ENCODE measurements at regions not wholly inside any gene's neighbourhood (a gene's known extent, or its start where the extent isn't known, plus 50 kb on each side); places are given as distances from the start of the nearest gene placed in this dataset.

- dilution Hi-C loops (cut with MboI; ENCODE audit: extremely low pct_ligation_motif_present, low sequenced_read_pairs): loop anchor here (25.0 kb wide), 1 partner anchor 363 kb away; no protein-coding TSS in a partner anchor
- no peaks in the 10 kb centered on the region for H3K36me3 ChIP-seq (ENCODE audit: control insufficient read depth in 2 of 2, extremely low read depth in 1 of 2, insufficient read depth in 2 of 2, low read length in 2 of 2)
- H3K9ac ChIP-seq (ENCODE audit: control insufficient read depth, extremely low read depth, insufficient read depth, low read length): no peak overlapping the region
- H3K4me1 ChIP-seq (ENCODE audit: control insufficient read depth, extremely low read depth, insufficient read depth, low read length): no peaks in the 10 kb centered on the region
- no peaks in the 10 kb centered on the region for H3K79me2 ChIP-seq (ENCODE audit: control insufficient read depth, insufficient read depth, low read length)
- no peak overlapping the region for H3K4me3 ChIP-seq (ENCODE audit: control insufficient read depth in 2 of 3, extremely low read depth in 1 of 3, insufficient read depth in 2 of 3, low read depth in 1 of 3, low read length in 3 of 3)
- H2AFZ ChIP-seq (ENCODE audit: control insufficient read depth, low read length): no peak overlapping the region
- H3K4me2 ChIP-seq (ENCODE audit: control insufficient read depth, extremely low read depth, insufficient read depth, low read depth, low read length): no peak overlapping the region
- no peaks in the 10 kb centered on the region for H3K9me1 ChIP-seq (ENCODE audit: control insufficient read depth, extremely low read depth, insufficient read depth, low read length)
- no peak for FAIRE-seq
- no peaks in the 10 kb centered on the region for H3K27me3 ChIP-seq (ENCODE audit: control insufficient read depth, extremely low read depth, insufficient read depth, low read length)
- no peak overlapping the region for H3K27ac ChIP-seq (ENCODE audit: control insufficient read depth, insufficient read depth, low read length)
- TF ChIP-seq EZH2 (IDR thresholded peaks at IDR 0.05; ENCODE audit: low read length): no peak
- TF ChIP-seq CTCF (optimal IDR thresholded peaks at IDR 0.05 in 1 of 3, IDR thresholded peaks at IDR 0.05 in 1 of 3, conservative IDR thresholded peaks at IDR 0.05 in 1 of 3; ENCODE audit: extremely low read depth in 1 of 3, insufficient read depth in 2 of 3, low read length in 3 of 3): no peak
- no peak for DNase-seq (ENCODE audit: low read depth, low spot score)
- H4K20me1 ChIP-seq (ENCODE audit: control insufficient read depth, extremely low read depth, insufficient read depth, low read length): no peaks in the 10 kb centered on the region
- H3K9me3 ChIP-seq (ENCODE audit: control insufficient read depth, low read depth, low read length): no peaks in the 10 kb centered on the region
These were observed 231.1 kb upstream of the GADL1 start for GRCh38 chr3:31125413-31126020.

- H4K20me1 ChIP-seq (ENCODE audit: control insufficient read depth, extremely low read depth, insufficient read depth, low read length): no peaks in the 10 kb centered on the region
- no peak for TF ChIP-seq EZH2 (IDR thresholded peaks at IDR 0.05; ENCODE audit: low read length)
- no peak for TF ChIP-seq CTCF (optimal IDR thresholded peaks at IDR 0.05 in 1 of 3, IDR thresholded peaks at IDR 0.05 in 1 of 3, conservative IDR thresholded peaks at IDR 0.05 in 1 of 3; ENCODE audit: extremely low read depth in 1 of 3, insufficient read depth in 2 of 3, low read length in 3 of 3)
- H3K27ac ChIP-seq (ENCODE audit: control insufficient read depth, insufficient read depth, low read length): no peak overlapping the region
- FAIRE-seq (no peak), DNase-seq (ENCODE audit: low read depth, low spot score) (no peak)
- H3K9me1 ChIP-seq (ENCODE audit: control insufficient read depth, extremely low read depth, insufficient read depth, low read length): no peaks in the 10 kb centered on the region
- no peaks in the 10 kb centered on the region for H3K4me1 ChIP-seq (ENCODE audit: control insufficient read depth, extremely low read depth, insufficient read depth, low read length)
- H3K9ac ChIP-seq (ENCODE audit: control insufficient read depth, extremely low read depth, insufficient read depth, low read length): no peak overlapping the region
- no peaks in the 10 kb centered on the region for H3K9me3 ChIP-seq (ENCODE audit: control insufficient read depth, low read depth, low read length)
- dilution Hi-C loops (cut with MboI; ENCODE audit: extremely low pct_ligation_motif_present, low sequenced_read_pairs): loop anchor here (25.0 kb wide), 1 partner anchor 367 kb away; no protein-coding TSS in a partner anchor
- H3K4me3 ChIP-seq (ENCODE audit: control insufficient read depth in 2 of 3, extremely low read depth in 1 of 3, insufficient read depth in 2 of 3, low read depth in 1 of 3, low read length in 3 of 3): no peak overlapping the region
- no peaks in the 10 kb centered on the region for H3K36me3 ChIP-seq (ENCODE audit: control insufficient read depth in 2 of 2, extremely low read depth in 1 of 2, insufficient read depth in 2 of 2, low read length in 2 of 2)
- no peaks in the 10 kb centered on the region for H3K79me2 ChIP-seq (ENCODE audit: control insufficient read depth, insufficient read depth, low read length)
- H3K27me3 ChIP-seq (ENCODE audit: control insufficient read depth, extremely low read depth, insufficient read depth, low read length): no peaks in the 10 kb centered on the region
- H2AFZ ChIP-seq (ENCODE audit: control insufficient read depth, low read length): no peak overlapping the region
- H3K4me2 ChIP-seq (ENCODE audit: control insufficient read depth, extremely low read depth, insufficient read depth, low read depth, low read length): no peak overlapping the region
These were observed 234.8 kb upstream of the GADL1 start for GRCh38 chr3:31129241-31129640.

Data from keratinocyte (primary cell).